Heart right ventricle (tissue), 16 donors: ENCODE measurements at regions not wholly inside any gene's neighbourhood (a gene's known extent, or its start where the extent isn't known, plus 50 kb on each side); places are given as distances from the start of the nearest gene placed in this dataset.

Experiments used
- ATAC-seq, 8 donors: fragments of 200-7000 bp; cut with Tn5 transposase; one replicate each; pipeline ENCODE4 v1.9.1; 2020; ENCODE audit warnings: mild to moderate bottlenecking in 8 of 8, moderate library complexity in 8 of 8, moderate number of reproducible peaks in 1 of 8
- DNase-seq, 2 donors: peaks; one replicate each; pipeline ENCODE4 v3.0.0-alpha.2; 2020
- H3K27ac ChIP-seq, 10 donors: fragments of 200-600 bp; sonication (generic) in 2 of 10; one replicate each; pipeline versions ENCODE4 v1.5.0 to v1.8.0; 2020 to 2022; ENCODE audit warnings: mild to moderate bottlenecking in 3 of 10
- H3K27me3 ChIP-seq, 7 donors: fragments of 200-600 bp; one replicate each; pipeline ENCODE4 v1.8.0; 2021 to 2022; ENCODE audit warnings: mild to moderate bottlenecking in 2 of 7
- H3K36me3 ChIP-seq, 9 donors: fragments of 200-600 bp; sonication (generic) in 1 of 9; one replicate each; pipeline versions ENCODE4 v1.5.0 to v1.8.0; 2020 to 2022; ENCODE audit warnings: mild to moderate bottlenecking in 2 of 9
- H3K4me1 ChIP-seq, 9 donors: fragments of 200-600 bp; sonication (generic) in 1 of 9; one replicate each; pipeline versions ENCODE4 v1.5.0 to v1.8.0; 2020 to 2022; ENCODE audit warnings: mild to moderate bottlenecking in 4 of 9
- H3K4me3 ChIP-seq, 10 donors: fragments of 200-600 bp; sonication (generic) in 2 of 10; one replicate each; pipeline versions ENCODE4 v1.5.0 to v1.8.0; 2020 to 2022; ENCODE audit warnings: mild to moderate bottlenecking in 7 of 10, moderate library complexity in 2 of 10
- H3K9me3 ChIP-seq, 11 donors: fragments of 200-600 bp in 10 of 11; sonication (generic) in 2 of 11; one replicate each; pipeline versions ENCODE4 v1.5.0 to v1.8.0; 2013 to 2022; ENCODE audit warnings: mild to moderate bottlenecking in 2 of 11, control low read depth in 1 of 11, moderate library complexity in 1 of 11
- CTCF ChIP-seq, 9 donors: fragments of 200-600 bp; sonication (generic) in 2 of 9; IDR thresholded peaks; one replicate each; pipeline versions ENCODE4 v1.5.0 to v1.8.0; 2021 to 2022; ENCODE audit warnings: antibody characterized with exemption in 9 of 9, mild to moderate bottlenecking in 5 of 9, moderate library complexity in 1 of 9
- WGBS, 2 donors: extraction: QIAGEN DNeasy Blood & Tissue Kit; methylation state at CpG; one replicate each; pipeline ENCODE4 v1.1.7; 2013; ENCODE audit warnings: inconsistent platforms in 1 of 2; 5-methylcytosine and 5-hydroxymethylcytosine counted together
- intact Hi-C, 10 donors: fragments of 100-400 bp; cut with DNase I; formaldehyde crosslinking; loops; one replicate each; pipeline versions ENCODE4 v1.11.1 to v1.14.2; 2022
- donor health status: Arrhythmogenic right ventricular cardiomyopathy.
- donor health status: ischemic (EF 13 %, LVEDD 7.1; RV severe dilation, severe dysfunction).
- donor health status: healthy with polysubstance abuse.
- donor health status: DM: no; HTN: yes; CAD: no.
- donor health status: DM: no; HTN: no; CAD: no.
- donor health status: ischemic (EF 25% LVEDD 6.9; RV normal size, moderate dysfunction).
- donor health status: ischemic (EF 25% LVEDD 5.7; RV mildly dilated, moderate dysfunction).
- donor health status: healthy.
- donor health status: DM: yes; HTN: yes; CAD: no.
- donor health status: Ischemic cardiomyopathy.
- donor health status: ischemic (EF 35%, LVEDD 5.7; RV mildly dilated, moderate dysfunction).
- donor health status: nonischemic (EF 11% LVEDD 7.7; RV severe dilation, severe dysfunction).
- donor health status: DM: yes; HTN: yes; CAD: no.
- donor health status: PGD.
- donor health status: ischemic (EF 29% LVEDD 5.4; RV normal size, mild dysfunction).
- donor health status: nonischemic (EF 23%, LVEDD 6.1; RV moderate dilation, normal function).

GRCh38 chr2:185066128-185066527 is 467.8 kb downstream of the ZNF804A start:
- ATAC-seq (no peak), DNase-seq (no peak)
- Histone ChIP-seq H3K27ac (no peak overlapping the region), H3K27me3 (no peaks in the 10 kb centered on the region), H3K4me3 (no peak overlapping the region), H3K9me3 (no peaks in the 10 kb centered on the region), H3K4me1 (no peaks in the 10 kb centered on the region), H3K36me3 (no peaks in the 10 kb centered on the region)
- no peak for TF ChIP-seq CTCF (IDR thresholded peaks at IDR 0.05)
- intact Hi-C loops = no loop called here
- whole genome bisulfite sequencing, 2 donors = 62 to 70% methylated on average over 1 of the region's 1 CpG

DNA sequence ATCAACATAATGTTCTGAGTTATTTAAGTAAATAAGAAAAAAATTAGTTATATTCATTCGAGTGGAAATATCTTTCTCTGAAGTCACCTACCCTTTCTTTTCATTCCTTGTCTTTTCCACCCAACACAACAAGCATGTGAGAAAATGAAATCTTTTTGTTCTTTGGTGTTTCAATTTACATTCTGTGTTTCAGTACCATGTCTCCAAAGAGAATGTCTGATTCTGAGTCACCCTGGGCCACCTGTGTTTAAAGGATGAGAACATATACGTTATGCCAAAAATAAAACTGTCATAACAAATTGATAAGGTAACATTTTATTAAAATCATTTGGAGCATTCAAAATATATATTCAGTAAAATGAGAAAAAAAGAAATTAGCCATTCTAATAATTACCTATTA is 470.8 kb downstream of the ZNF804A start:
- H3K9me3 ChIP-seq = no peaks in the 10 kb centered on the region
- DNase-seq (no peak), ATAC-seq (no peak)
- no peaks in the 10 kb centered on the region for H3K4me1 ChIP-seq
- TF ChIP-seq CTCF (IDR thresholded peaks at IDR 0.05) = no peak
- intact Hi-C loops = no loop called here
- H3K36me3 ChIP-seq = no peaks in the 10 kb centered on the region
- H3K27ac ChIP-seq = no peak overlapping the region
- 60 to 70% methylated on average over 2 of the region's 2 CpGs for WGBS, 2 donors
- no peaks in the 10 kb centered on the region for H3K27me3 ChIP-seq
- H3K4me3 ChIP-seq = no peak overlapping the region

- H3K27me3 ChIP-seq = no peaks in the 10 kb centered on the region
- no peak for TF ChIP-seq CTCF (IDR thresholded peaks at IDR 0.05)
- no peak overlapping the region for H3K27ac ChIP-seq
- H3K9me3 ChIP-seq = no peaks in the 10 kb centered on the region
- DNase-seq = no peak
- no peaks in the 10 kb centered on the region for H3K36me3 ChIP-seq
- intact Hi-C loops = no loop called here
- H3K4me1 ChIP-seq = no peaks in the 10 kb centered on the region
- H3K4me3 ChIP-seq = no peak overlapping the region
- no peak for ATAC-seq
Observed at GRCh38 chr2:185074156-185074555, 475.8 kb downstream of the ZNF804A start.

GRCh38 chr2:185082749-185083148 is 484.4 kb downstream of the ZNF804A start:
- no peaks in the 10 kb centered on the region for H3K4me1 ChIP-seq
- no peaks in the 10 kb centered on the region for H3K27me3 ChIP-seq
- ATAC-seq = no peak
- DNase-seq = no peak
- H3K36me3 ChIP-seq = no peaks in the 10 kb centered on the region
- no peak overlapping the region for H3K27ac ChIP-seq
- TF ChIP-seq CTCF (IDR thresholded peaks at IDR 0.05) = no peak
- H3K4me3 ChIP-seq = no peak overlapping the region
- intact Hi-C loops = no loop called here
- H3K9me3 ChIP-seq = no peaks in the 10 kb centered on the region
- 80 to 91% methylated on average over 3 of the region's 3 CpGs for WGBS, 2 donors

- Histone ChIP-seq H3K4me3 (no peak overlapping the region), H3K36me3 (no peaks in the 10 kb centered on the region), H3K4me1 (no peaks in the 10 kb centered on the region), H3K27ac (no peak overlapping the region), H3K27me3 (no peaks in the 10 kb centered on the region), H3K9me3 (peaks cover 0 to 20% (median 0%) of the 10 kb centered on the region in 11 donors)
- DNase-seq (no peak), ATAC-seq (no peak)
- intact Hi-C loops = no loop called here
- no peak for TF ChIP-seq CTCF (IDR thresholded peaks at IDR 0.05)
- WGBS, 2 donors = 58 to 63% methylated on average over 2 of the region's 2 CpGs
Observed at GRCh38 chr2:185108588-185108987, 510.3 kb downstream of the ZNF804A start.
